Upper lobe of left lung (tissue), 6 donors: ENCODE measurements at regions not wholly inside any gene's neighbourhood (a gene's known extent, or its start where the extent isn't known, plus 50 kb on each side); places are given as distances from the start of the nearest gene placed in this dataset.

Experiments
- ATAC-seq, 2 donors: fragments of 200-7000 bp; cut with Tn5 transposase; one replicate each; pipeline ENCODE4 v1.9.1; 2022; ENCODE audit warnings: mild to moderate bottlenecking in 2 of 2, moderate library complexity in 2 of 2; ENCODE audit not compliant: low FRiP score in 2 of 2
- DNase-seq, 2 donors: peaks; one replicate each; pipeline ENCODE4 v3.0.0-alpha.2; 2019 to 2020
- H3K27ac ChIP-seq, 4 donors: fragments of 200-600 bp; sonication (generic); one replicate each; pipeline ENCODE4 v1.5.1; 2016 to 2019
- H3K27me3 ChIP-seq, 4 donors: fragments of 200-600 bp; sonication (generic); one replicate each; pipeline ENCODE4 v1.5.1; 2017 to 2019
- H3K36me3 ChIP-seq, 4 donors: fragments of 200-600 bp; sonication (generic); one replicate each; pipeline ENCODE4 v1.5.1; 2016 to 2019
- H3K4me1 ChIP-seq, 4 donors: fragments of 200-600 bp; sonication (generic); one replicate each; pipeline ENCODE4 v1.5.1; 2018 to 2019
- H3K4me3 ChIP-seq, 4 donors: fragments of 200-600 bp; sonication (generic); one replicate each; pipeline ENCODE4 v1.5.1; 2017 to 2019; ENCODE audit warnings: mild to moderate bottlenecking in 2 of 4, moderate library complexity in 1 of 4
- H3K9me3 ChIP-seq, 4 donors: fragments of 200-600 bp; sonication (generic); one replicate each; pipeline ENCODE4 v1.5.1; 2018 to 2019
- EP300 ChIP-seq, 4 donors: sonication (generic); formaldehyde crosslinking; IDR thresholded peaks; one replicate each; pipeline ENCODE4 v1.5.1; 2017; ENCODE audit warnings: antibody characterized with exemption in 4 of 4, control low read depth in 2 of 4
- POLR2A ChIP-seq, 4 donors: fragments of 450-650 bp; IDR thresholded peaks; one replicate each; pipeline ENCODE4 v1.5.1; 2016 to 2017; ENCODE audit warnings: antibody characterized with exemption in 4 of 4, mild to moderate bottlenecking in 2 of 4
- POLR2AphosphoS5 ChIP-seq, 2 donors: sonication (generic); formaldehyde crosslinking; IDR thresholded peaks; one replicate each; pipeline ENCODE4 v1.5.1; 2017; ENCODE audit warnings: antibody characterized with exemption in 2 of 2
- WGBS, 2 donors: methylation state at CpG; one replicate each; pipeline ENCODE4 v1.1.5; 2017 to 2018; 5-methylcytosine and 5-hydroxymethylcytosine counted together
- TF ChIP-seq, protein P1 (sequence below), 6 experiments: fragments of 450-650 bp in 4 of 6; fragments of 200-600 bp in 2 of 6; sonication (generic) in 2 of 6; IDR thresholded peaks; one replicate each; pipeline ENCODE4 v1.5.1; 2016 to 2019; ENCODE audit warnings: antibody characterized with exemption in 6 of 6
- donor health status: DM: no; HTN: no; CAD: no; lungs with moderate emphysema.
- donor health status: DM: no; HTN: yes; CAD: no; lungs with severe emphysema.

DNA sequence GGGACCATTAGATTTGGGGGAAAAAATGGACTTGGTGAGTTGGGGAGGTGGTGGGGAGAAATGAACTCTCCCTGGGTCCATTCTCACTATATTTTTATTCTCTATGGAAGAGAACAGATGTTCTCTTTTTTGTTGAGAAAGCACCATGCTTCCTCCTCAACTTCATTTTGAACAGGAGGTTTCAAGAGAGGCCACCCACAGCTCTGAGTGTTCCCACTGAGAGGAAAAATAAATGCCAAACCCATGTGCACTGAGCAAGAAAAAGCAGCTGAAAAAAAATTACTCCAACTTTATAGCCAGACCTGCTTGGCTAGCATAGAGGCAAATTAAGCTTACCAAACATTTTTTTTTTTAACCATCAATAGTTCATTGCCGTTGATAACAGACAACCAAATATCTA lies 883.6 kb downstream of the KCNJ2 start:
- Histone ChIP-seq H3K4me1 (no peaks in the 10 kb centered on the region), H3K9me3 (no peaks in the 10 kb centered on the region), H3K27ac (no peak overlapping the region), H3K36me3 (no peaks in the 10 kb centered on the region), H3K4me3 (no peak overlapping the region), H3K27me3 (no peaks in the 10 kb centered on the region)
- WGBS, 2 donors = 83 to 86% methylated on average over 1 of the region's 1 CpG
- TF ChIP-seq POLR2A (IDR thresholded peaks at IDR 0.05) (no peak), POLR2AphosphoS5 (IDR thresholded peaks at IDR 0.05) (no peak), EP300 (IDR thresholded peaks at IDR 0.05) (no peak)
- TF ChIP-seq, protein P1, sequence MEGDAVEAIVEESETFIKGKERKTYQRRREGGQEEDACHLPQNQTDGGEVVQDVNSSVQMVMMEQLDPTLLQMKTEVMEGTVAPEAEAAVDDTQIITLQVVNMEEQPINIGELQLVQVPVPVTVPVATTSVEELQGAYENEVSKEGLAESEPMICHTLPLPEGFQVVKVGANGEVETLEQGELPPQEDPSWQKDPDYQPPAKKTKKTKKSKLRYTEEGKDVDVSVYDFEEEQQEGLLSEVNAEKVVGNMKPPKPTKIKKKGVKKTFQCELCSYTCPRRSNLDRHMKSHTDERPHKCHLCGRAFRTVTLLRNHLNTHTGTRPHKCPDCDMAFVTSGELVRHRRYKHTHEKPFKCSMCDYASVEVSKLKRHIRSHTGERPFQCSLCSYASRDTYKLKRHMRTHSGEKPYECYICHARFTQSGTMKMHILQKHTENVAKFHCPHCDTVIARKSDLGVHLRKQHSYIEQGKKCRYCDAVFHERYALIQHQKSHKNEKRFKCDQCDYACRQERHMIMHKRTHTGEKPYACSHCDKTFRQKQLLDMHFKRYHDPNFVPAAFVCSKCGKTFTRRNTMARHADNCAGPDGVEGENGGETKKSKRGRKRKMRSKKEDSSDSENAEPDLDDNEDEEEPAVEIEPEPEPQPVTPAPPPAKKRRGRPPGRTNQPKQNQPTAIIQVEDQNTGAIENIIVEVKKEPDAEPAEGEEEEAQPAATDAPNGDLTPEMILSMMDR (IDR thresholded peaks at IDR 0.05) = no peak
- DNase-seq (no peak), ATAC-seq (no peak)

GRCh38 chr17:71055128-71055527 lies 885.8 kb downstream of the KCNJ2 start:
- H3K36me3 ChIP-seq = no peaks in the 10 kb centered on the region
- no peak overlapping the region for H3K27ac ChIP-seq
- TF ChIP-seq POLR2A (IDR thresholded peaks at IDR 0.05) (no peak), POLR2AphosphoS5 (IDR thresholded peaks at IDR 0.05) (no peak), EP300 (IDR thresholded peaks at IDR 0.05) (no peak)
- TF ChIP-seq, protein P1 (IDR thresholded peaks at IDR 0.05) = no peak
- no peak overlapping the region for H3K4me3 ChIP-seq
- H3K4me1 ChIP-seq = no peaks in the 10 kb centered on the region
- no peaks in the 10 kb centered on the region for H3K9me3 ChIP-seq
- ATAC-seq = no peak
- H3K27me3 ChIP-seq = no peaks in the 10 kb centered on the region
- DNase-seq = no peak

DNA sequence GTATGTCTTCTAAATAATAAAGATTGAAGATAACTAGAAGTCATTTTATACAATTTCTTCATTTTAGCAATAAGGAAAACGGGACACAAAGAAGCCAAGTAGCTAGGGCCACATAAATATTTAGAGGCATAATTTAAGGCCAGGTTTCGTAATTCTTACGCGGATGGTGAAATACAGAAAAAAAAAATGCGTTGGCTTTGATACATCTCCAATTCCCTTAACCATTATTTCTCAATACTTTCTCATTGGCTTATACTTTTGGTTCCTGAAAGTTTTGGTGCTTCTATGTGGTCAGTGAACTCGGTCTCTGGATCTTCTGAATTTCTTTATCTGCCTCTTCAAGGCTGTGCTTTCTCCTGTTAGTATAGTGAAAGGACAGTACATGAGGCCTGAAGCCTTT lies 888.1 kb downstream of the KCNJ2 start:
- Histone ChIP-seq H3K4me1 (no peaks in the 10 kb centered on the region), H3K36me3 (no peaks in the 10 kb centered on the region), H3K4me3 (no peak overlapping the region), H3K27me3 (no peaks in the 10 kb centered on the region), H3K9me3 (no peaks in the 10 kb centered on the region), H3K27ac (no peak overlapping the region)
- TF ChIP-seq EP300 (IDR thresholded peaks at IDR 0.05) (no peak), POLR2A (IDR thresholded peaks at IDR 0.05) (no peak), POLR2AphosphoS5 (IDR thresholded peaks at IDR 0.05) (no peak)
- TF ChIP-seq, protein P1 (IDR thresholded peaks at IDR 0.05) = no peak
- no peak for DNase-seq
- ATAC-seq = no peak
- WGBS, 2 donors = 66 to 81% methylated on average over 6 of the region's 6 CpGs

DNA sequence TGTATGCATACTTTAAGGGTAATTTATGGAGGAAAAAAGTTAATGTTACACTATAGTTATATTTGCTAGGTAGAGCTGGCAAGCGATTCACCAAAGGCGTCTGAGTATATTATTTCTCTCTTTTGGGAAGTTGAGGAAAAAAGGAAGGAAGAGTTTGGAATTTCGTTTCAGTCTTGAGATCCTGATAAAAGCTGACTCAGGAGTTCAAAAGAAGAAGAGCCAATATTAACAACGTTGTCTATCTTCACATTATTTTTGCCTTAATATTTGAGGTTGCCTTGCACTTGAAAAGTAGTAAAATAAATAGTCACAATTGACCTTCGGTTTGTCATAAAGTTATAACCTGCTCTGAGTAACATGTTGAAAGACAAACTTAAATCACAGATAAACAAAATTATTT lies 888.6 kb downstream of the KCNJ2 start:
- no peaks in the 10 kb centered on the region for H3K4me1 ChIP-seq
- ATAC-seq = no peak
- no peak overlapping the region for H3K27ac ChIP-seq
- TF ChIP-seq POLR2A (IDR thresholded peaks at IDR 0.05) (no peak), POLR2AphosphoS5 (IDR thresholded peaks at IDR 0.05) (no peak), EP300 (IDR thresholded peaks at IDR 0.05) (no peak)
- TF ChIP-seq, protein P1 (IDR thresholded peaks at IDR 0.05) = no peak
- WGBS, 2 donors = 81 to 82% methylated on average over 5 of the region's 5 CpGs
- no peaks in the 10 kb centered on the region for H3K9me3 ChIP-seq
- H3K36me3 ChIP-seq = no peaks in the 10 kb centered on the region
- no peaks in the 10 kb centered on the region for H3K27me3 ChIP-seq
- H3K4me3 ChIP-seq = no peak overlapping the region
- DNase-seq = no peak

- Histone ChIP-seq H3K27me3 (no peaks in the 10 kb centered on the region), H3K4me1 (no peaks in the 10 kb centered on the region), H3K27ac (no peak overlapping the region), H3K9me3 (no peaks in the 10 kb centered on the region), H3K36me3 (no peaks in the 10 kb centered on the region), H3K4me3 (no peak overlapping the region)
- ATAC-seq = no peak
- no peak for DNase-seq
- WGBS, 2 donors = 54 to 66% methylated on average over 2 of the region's 2 CpGs
- TF ChIP-seq, protein P1 (IDR thresholded peaks at IDR 0.05) = no peak
- TF ChIP-seq EP300 (IDR thresholded peaks at IDR 0.05) = no peak
- TF ChIP-seq POLR2AphosphoS5 (IDR thresholded peaks at IDR 0.05) = no peak
- TF ChIP-seq POLR2A (IDR thresholded peaks at IDR 0.05) = no peak
These were observed 893.8 kb downstream of the KCNJ2 start for GRCh38 chr17:71063127-71063526.
